Osteocyte (in vitro differentiated cells): ENCODE measurements at regions not wholly inside any gene's neighbourhood (a gene's known extent, or its start where the extent isn't known, plus 50 kb on each side); places are given as distances from the start of the nearest gene placed in this dataset.
A peak's percentile ranks its signal among the peaks of the same experiment; 100 is the strongest.

ENCODE experiments used
- DNase-seq: peaks from one replicate; pipeline ENCODE4 v3.0.0; 2021; ENCODE audit warnings: mixed read lengths; ENCODE audit not compliant: unreplicated experiment; ENCODE audit errors: extremely low spot score
- H3K27ac Mint-ChIP-seq: one replicate; pipeline ENCODE4 v1.8.0; 2021; ENCODE audit warnings: mild to moderate bottlenecking, mixed read lengths; ENCODE audit not compliant: unreplicated experiment
- H3K27me3 Mint-ChIP-seq: one replicate; pipeline ENCODE4 v1.8.0; 2021; ENCODE audit warnings: mixed read lengths; ENCODE audit not compliant: unreplicated experiment
- H3K36me3 Mint-ChIP-seq: one replicate; pipeline ENCODE4 v1.8.0; 2021; ENCODE audit warnings: mixed read lengths; ENCODE audit not compliant: unreplicated experiment
- H3K4me1 Mint-ChIP-seq: one replicate; pipeline ENCODE4 v1.8.0; 2021; ENCODE audit warnings: mixed read lengths; ENCODE audit not compliant: unreplicated experiment
- H3K4me3 Mint-ChIP-seq: one replicate; pipeline ENCODE4 v1.8.0; 2021; ENCODE audit warnings: mild to moderate bottlenecking, moderate library complexity, mixed read lengths; ENCODE audit not compliant: unreplicated experiment
- H3K9me3 Mint-ChIP-seq: one replicate; pipeline ENCODE4 v1.8.0; 2021; ENCODE audit warnings: mixed read lengths; ENCODE audit not compliant: unreplicated experiment
- TF ChIP-seq, protein P1 (sequence below): fragments of 200-600 bp; sonication (generic); IDR thresholded peaks from 2 replicates; pipeline ENCODE4 v1.5.0; 2021; ENCODE audit warnings: antibody characterized with exemption, mild to moderate bottlenecking, moderate library complexity

DNA sequence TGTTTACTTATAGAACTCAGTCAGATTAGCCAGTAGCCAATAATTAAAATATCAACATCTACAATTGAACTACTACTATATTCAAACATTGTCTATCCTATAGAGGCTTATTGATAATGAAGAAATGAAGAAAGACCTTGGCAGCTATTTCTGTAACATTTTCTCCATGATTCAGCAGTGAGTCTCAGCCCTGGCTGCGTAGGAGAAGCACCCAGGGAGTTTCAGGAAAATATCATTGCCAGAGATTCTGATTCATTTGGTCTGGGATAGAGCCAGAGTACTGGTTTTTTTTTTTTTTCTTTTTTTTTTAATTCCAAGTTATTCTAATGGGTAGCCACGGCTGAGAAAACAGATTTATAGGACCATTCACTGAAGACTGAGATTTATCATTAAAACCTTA is 404.8 kb downstream of the TXNL1 start:
- H3K4me3 Mint-ChIP-seq = no peak overlapping the region
- TF ChIP-seq, protein P1, sequence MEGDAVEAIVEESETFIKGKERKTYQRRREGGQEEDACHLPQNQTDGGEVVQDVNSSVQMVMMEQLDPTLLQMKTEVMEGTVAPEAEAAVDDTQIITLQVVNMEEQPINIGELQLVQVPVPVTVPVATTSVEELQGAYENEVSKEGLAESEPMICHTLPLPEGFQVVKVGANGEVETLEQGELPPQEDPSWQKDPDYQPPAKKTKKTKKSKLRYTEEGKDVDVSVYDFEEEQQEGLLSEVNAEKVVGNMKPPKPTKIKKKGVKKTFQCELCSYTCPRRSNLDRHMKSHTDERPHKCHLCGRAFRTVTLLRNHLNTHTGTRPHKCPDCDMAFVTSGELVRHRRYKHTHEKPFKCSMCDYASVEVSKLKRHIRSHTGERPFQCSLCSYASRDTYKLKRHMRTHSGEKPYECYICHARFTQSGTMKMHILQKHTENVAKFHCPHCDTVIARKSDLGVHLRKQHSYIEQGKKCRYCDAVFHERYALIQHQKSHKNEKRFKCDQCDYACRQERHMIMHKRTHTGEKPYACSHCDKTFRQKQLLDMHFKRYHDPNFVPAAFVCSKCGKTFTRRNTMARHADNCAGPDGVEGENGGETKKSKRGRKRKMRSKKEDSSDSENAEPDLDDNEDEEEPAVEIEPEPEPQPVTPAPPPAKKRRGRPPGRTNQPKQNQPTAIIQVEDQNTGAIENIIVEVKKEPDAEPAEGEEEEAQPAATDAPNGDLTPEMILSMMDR = no peak
- no peaks in the 10 kb centered on the region for H3K36me3 Mint-ChIP-seq
- H3K27ac Mint-ChIP-seq = peak overlapping the region; percentile 4
- peaks cover 31% of the 10 kb centered on the region for H3K9me3 Mint-ChIP-seq
- DNase-seq = no peak
- H3K27me3 Mint-ChIP-seq = no peaks in the 10 kb centered on the region
- H3K4me1 Mint-ChIP-seq = peaks cover 5% of the 10 kb centered on the region

DNA sequence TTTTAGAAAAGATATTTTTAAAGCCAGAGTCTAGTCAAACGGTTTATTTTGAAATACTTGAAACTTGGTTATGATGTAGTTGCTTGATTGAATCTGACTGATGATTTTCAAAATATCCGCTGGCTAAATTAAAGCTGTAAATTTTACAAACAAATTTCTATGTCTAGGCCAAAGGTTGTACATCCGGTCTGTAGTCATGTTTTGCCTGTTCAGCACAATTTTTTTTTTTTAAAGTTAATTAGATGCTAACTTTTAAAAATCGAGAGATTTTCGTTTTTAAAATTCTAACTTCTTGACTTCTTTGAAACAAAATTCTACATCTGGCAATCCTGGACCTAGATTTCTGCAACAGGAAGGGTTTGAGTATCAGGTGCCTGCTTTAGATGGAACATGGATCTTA is 412.4 kb downstream of the TXNL1 start:
- H3K27ac Mint-ChIP-seq = no peak overlapping the region
- H3K36me3 Mint-ChIP-seq = no peaks in the 10 kb centered on the region
- no peak overlapping the region for H3K4me3 Mint-ChIP-seq
- TF ChIP-seq, protein P1 = no peak
- H3K9me3 Mint-ChIP-seq = peaks cover 12% of the 10 kb centered on the region
- H3K4me1 Mint-ChIP-seq = no peaks in the 10 kb centered on the region
- DNase-seq = no peak
- H3K27me3 Mint-ChIP-seq = no peaks in the 10 kb centered on the region

DNA sequence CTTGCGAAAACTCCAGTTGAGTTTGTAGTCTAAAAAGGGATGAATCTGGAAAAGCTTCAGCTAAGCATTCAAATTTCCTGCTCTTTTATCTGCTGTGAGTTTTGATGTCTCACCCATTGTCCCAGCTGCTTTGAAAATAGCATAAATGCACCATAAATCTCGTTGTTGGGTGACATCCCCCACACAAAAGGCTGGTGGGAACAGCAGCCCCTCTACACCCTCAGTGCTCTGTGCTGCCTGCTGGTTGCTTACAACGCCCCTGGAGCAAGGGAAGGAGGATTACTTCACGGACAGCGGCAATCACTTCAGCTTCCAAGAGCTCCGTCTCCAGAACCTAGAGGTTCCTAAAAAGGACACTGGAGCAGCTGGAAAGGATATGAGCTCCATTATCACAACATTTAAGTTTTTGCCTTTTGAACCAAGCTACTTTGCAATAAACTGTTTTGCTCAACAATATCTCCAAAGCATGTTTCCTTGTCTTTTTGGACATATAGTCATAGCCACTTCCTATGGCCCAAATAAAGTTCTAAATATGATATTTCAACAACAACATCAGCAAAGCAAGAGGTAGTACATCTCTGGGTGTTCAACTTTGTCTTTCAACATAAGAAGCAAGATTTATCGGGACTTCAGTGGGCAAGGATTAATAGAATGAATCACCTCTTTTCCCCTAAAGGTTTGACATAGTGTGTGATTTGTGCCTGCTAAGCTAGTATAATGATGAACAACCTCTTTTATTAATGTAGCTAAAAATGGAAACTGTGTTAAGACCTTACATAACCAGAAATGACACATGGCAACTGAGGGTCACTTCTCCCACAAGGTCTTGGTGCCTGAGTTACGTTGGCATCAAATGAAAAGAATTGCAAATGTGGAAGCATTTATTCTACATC is 413.5 kb downstream of the TXNL1 start:
- no peak overlapping the region for H3K4me3 Mint-ChIP-seq
- TF ChIP-seq, protein P1 = no peak
- no peak overlapping the region for H3K27ac Mint-ChIP-seq
- no peaks in the 10 kb centered on the region for H3K27me3 Mint-ChIP-seq
- no peaks in the 10 kb centered on the region for H3K36me3 Mint-ChIP-seq
- no peaks in the 10 kb centered on the region for H3K4me1 Mint-ChIP-seq
- DNase-seq = no peak
- H3K9me3 Mint-ChIP-seq = peaks cover 3% of the 10 kb centered on the region

DNA sequence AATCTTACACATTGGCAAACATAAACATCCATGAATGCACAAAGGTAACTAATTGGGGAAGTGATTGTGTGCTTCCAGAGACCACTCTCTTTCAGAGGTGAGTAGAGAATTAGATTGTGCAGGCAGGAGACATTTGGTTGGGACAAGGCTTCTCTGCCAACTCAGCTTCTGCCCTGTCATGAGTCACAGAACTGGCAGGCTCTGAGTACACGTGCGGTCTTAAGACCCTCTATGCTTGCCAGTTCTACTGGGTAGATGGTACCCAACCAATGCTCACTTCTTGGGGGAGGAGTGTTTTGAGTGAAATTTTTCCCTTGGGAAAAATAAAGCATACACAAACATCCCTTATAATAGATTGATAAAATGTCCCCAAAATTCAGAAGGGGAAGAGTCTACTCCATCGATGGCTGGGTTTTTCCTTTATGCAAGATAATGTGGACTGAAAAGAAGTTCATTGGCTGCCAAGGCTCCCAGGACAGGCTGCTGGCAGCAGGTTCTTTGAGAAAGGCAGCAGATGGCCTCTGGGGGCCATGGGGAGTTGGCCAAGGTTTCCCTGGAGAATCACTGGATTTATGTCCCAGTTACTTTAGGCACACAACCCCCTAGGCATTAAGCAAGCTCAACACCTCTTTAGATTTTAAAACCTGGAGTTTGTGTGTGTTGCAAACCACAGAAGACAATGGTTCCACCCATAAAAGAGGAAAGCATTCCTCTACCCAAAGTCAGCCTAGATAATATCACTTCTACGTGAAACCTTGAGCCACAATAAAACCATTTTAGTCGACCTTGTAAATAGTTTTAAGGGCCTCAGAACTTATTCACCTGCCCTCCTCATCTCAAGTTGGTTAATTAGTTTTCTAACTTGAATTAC is 417.0 kb downstream of the TXNL1 start:
- H3K9me3 Mint-ChIP-seq = no peaks in the 10 kb centered on the region
- H3K27ac Mint-ChIP-seq = no peak overlapping the region
- no peaks in the 10 kb centered on the region for H3K27me3 Mint-ChIP-seq
- TF ChIP-seq, protein P1 = no peak
- no peak for DNase-seq
- H3K4me3 Mint-ChIP-seq = no peak overlapping the region
- H3K4me1 Mint-ChIP-seq = no peaks in the 10 kb centered on the region
- H3K36me3 Mint-ChIP-seq = no peaks in the 10 kb centered on the region

DNA sequence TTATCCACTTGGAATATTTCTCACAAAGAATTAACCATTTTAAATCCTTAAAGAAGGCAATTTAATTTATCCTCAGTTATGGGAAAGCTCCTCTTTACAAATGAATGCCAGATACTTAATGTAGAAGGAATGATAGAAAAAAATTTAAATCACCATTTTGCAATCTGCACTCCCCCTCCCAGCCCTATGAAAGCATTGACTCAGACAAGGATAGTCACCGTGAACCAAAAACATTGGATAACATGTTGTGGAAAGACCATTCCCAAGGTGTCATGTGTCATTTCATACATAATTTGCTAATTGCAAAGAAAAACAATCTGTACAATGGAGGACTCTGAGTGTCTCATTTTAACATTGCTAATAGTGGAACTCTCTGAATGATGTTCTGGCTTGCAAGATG is 421.0 kb downstream of the TXNL1 start:
- DNase-seq = no peak
- no peaks in the 10 kb centered on the region for H3K4me1 Mint-ChIP-seq
- H3K4me3 Mint-ChIP-seq = no peak overlapping the region
- TF ChIP-seq, protein P1 = no peak
- no peaks in the 10 kb centered on the region for H3K27me3 Mint-ChIP-seq
- H3K9me3 Mint-ChIP-seq = no peaks in the 10 kb centered on the region
- no peak overlapping the region for H3K27ac Mint-ChIP-seq
- no peaks in the 10 kb centered on the region for H3K36me3 Mint-ChIP-seq
